Amniotic epithelial cell (primary cell): ENCODE measurements at regions not wholly inside any gene's neighbourhood (a gene's known extent, or its start where the extent isn't known, plus 50 kb on each side); places are given as distances from the start of the nearest gene placed in this dataset.
A peak's percentile ranks its signal among the peaks of the same experiment; 100 is the strongest.

Experiments used
- DNase-seq: peaks from one replicate; pipeline ENCODE4 v3.0.0-alpha.2; 2010; ENCODE audit warnings: low read depth

- no peak for DNase-seq
Measured at GRCh38 chr20:56801971-56802755, 173.1 kb downstream of the TFAP2C start.

- no peak for DNase-seq
Measured at GRCh38 chr20:56802805-56803204, 173.7 kb downstream of the TFAP2C start.

DNA sequence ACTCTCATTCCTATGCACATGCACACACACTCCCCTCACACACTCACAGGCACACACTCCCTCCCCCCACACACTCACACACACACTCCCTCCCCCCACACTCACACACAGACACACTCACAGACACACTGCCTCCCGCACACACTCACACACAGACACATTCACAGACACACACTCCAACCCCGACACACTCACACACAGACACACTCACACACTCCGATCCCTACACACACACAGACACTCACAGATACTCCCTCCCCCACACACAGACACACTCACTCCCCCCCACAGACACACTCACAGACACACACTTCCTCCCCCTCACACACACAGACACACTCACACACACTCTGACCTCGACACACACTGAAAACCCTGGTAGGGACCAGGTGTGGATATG, 176.2 kb downstream of the TFAP2C start:
- DNase-seq: no peak

DNA sequence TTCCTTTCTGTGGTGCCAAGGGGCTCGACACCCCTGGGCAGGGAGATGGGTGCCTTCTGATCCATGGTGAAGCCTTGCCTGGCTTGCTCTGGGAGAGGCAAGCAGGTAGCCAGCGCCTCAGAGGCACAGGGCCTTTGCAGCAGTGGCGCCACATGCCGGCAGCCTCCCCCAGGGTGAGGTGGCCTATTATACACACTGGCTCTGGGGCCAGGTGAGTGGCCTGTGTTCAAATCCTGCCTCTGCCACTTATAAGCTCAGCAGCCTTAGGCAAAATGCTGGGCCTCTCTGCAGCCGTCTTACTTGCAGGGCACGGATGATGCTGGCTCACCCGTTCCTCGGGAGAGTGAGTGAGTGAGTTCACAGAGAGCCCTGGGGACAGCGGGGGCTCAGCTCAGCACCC, 176.9 kb downstream of the TFAP2C start:
- no peak for DNase-seq

DNA sequence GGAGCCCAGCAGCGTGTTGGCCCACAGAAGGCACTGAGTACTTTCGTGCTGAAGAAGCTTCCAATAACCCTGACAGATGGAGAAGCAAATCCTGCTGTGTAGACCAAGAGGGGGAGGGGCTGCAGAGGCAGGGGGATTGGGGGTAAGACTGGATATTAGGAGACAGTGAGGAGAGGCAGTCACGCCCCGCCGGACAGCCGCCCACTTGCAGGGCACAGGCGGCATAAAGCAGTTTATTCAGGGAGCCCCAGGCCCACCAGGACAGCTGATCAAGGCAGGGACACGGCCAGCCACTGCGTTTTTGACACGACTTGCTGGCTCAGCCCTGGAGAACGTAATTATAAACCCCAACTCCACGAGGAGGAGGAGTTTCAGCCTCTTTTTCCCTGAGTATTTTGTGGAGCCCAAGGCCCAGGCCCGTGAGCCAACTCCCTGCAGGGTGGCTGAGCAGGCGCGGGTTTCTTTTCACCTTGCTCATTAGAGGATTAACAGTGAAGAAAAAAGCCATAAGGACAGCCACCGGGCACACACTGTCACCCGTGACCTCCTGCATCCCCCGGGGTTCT, 177.9 kb downstream of the TFAP2C start:
- no peak for DNase-seq

DNA sequence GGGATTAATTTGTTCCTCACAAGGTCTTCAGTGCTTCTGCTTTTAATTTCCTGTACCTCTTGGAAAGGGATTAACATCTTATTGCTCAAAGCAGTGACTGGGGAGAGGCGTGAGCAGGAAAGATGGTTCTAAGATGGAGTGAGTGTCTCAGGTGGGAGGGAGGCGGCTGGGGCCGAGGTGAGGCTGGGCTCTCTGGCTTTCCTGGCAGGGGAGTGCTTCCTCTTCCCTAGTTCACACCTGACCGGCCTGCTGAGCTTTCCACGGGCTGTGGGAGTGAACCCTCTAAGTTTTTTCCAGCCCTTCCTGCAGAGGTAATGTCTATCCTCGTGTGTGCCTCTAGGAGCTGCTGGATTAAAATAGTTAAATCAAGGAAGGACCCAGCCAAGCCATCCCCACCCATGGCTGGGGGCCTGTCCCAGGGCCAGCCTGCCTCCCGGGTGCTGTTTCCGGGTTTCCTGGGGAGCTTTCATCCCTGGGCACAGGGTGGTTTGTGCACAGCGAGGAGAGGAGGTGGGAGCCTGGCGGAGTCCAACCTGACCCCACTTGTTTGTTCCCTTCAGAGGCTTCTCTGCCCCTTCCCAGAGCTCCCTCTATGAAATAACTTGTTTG, 179.1 kb downstream of the TFAP2C start:
- no peak for DNase-seq

GRCh38 chr20:56808732-56809131, 179.6 kb downstream of the TFAP2C start:
- no peak for DNase-seq

GRCh38 chr20:56809668-56810067, 180.6 kb downstream of the TFAP2C start:
- no peak for DNase-seq

DNA sequence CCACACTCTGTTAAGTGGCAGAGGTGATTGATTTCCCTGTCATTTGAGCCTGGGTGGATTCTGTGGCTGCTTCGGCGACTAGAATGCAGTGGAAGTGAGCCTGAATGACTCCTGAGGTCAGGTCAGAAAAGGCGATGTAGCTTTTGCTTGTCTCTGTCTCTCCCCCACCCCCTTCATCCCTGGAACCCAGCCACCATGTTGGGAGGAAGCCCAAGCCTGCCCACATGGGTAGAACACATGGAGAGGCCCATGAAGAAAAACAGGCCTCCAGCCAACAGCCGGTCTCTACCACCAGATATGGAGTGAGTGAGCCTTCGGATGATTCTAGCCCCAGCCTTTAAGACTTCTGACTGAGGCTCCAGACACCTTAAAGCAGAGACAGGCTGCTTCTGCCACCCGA, 181.0 kb downstream of the TFAP2C start:
- no peak for DNase-seq

- DNase-seq: no peak
Measured at GRCh38 chr20:56815796-56816195, 186.7 kb downstream of the TFAP2C start.

DNA sequence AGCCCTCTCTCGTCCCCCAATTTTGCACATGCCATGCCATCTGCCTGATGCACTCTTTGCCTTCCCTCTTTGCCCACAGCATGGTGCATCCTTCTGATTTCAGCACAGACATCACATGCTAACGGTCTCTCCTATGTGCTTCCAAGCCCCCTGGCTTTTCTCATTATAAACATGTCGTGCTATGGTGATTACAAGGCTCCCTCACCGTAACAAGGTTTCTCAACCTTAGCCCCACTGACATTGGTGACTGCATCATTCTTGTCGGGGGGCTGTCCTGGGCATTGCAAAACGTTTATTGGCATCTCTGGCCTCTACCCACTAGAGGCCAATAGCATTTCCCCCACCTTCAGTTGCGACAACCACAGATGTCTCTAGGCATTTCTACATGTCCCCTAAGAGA, 187.2 kb downstream of the TFAP2C start:
- no peak for DNase-seq

GRCh38 chr20:56817780-56818675, 188.9 kb downstream of the TFAP2C start:
- no peak for DNase-seq

DNA sequence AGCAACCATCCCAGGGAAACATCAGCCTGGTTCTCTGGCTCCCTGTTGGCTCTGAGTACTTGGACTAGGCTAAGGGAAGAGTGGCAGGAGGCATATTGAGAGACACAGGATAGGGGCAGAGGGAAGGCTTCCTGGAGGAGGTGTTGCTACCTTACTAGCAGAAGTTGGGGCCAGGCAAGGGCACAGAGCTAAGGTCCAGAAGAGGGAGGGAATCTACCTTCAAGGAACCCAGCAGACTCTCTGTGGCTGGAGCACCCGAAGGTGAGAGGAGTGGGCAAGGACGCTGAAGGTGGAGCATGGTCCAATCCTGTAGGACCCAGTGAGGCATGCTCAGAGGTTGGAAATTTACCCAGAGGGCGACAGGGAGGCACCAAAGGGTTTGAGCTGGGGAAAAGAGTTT, 191.9 kb downstream of the TFAP2C start:
- DNase-seq: no peak

DNA sequence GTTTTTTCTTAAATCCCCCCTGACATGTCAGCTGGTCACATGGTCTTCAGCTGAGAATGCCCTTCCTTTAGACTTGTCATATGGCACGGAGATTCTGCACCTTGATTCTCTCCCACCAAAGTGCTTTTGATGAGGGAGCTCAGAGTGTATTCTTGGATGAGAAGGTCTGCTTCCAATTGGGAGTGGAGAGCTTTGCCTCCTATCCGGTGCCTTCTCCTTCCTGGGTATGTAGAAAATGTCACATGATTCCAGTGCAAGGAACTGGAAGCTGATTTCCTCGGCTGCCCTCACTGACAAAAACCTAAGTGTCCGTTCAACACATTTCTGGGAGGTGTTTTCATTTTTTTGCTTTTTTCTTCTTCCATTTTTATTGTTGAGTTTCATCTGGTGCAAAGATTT, 197.2 kb downstream of the TFAP2C start:
- DNase-seq: no peak

DNA sequence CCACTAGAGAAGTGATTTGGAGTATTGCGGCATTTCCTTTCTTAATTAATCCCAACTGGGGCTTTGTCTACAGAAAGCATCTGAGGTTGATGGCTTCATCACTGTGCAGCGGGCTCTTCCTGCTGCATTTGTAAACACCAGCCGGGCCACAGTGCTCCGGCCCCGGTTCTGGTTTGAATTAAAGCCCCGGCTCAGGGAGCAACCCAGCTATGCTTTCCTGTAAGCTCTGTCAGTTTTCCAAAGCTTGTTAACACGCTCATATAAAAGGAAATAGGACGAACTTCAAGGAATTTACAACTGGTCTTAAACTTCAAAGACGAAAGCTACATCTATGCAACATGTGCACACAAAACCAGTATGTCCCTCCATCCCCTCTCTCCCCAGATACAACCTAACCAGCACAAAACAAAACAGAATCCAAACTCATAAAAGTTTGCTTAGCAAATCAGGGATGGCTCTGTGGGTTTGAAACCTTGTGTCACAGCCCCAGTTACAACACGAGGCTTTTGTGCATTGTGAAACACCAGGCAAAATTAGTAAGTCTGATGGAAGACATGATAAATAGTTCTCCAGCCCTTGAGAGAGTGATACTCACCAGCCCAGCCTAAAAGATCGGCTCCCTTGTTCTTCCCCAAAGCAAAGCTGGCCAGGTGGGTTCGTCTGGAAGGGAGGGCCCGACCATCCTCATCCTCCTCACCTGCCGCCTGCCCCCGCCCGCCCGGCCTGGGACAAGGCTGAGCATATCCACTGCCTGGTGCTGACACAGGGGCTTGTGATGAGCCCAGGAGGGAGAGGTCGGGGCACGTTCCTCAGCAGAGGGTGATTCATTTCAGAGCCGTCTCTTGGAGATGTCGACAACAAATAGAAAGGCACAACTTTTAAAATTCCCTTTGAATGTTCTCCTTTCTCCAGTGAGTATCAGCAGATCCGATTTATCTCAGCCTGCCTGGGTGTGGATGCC, 197.9 kb downstream of the TFAP2C start:
- DNase-seq: peak; percentile 7

DNA sequence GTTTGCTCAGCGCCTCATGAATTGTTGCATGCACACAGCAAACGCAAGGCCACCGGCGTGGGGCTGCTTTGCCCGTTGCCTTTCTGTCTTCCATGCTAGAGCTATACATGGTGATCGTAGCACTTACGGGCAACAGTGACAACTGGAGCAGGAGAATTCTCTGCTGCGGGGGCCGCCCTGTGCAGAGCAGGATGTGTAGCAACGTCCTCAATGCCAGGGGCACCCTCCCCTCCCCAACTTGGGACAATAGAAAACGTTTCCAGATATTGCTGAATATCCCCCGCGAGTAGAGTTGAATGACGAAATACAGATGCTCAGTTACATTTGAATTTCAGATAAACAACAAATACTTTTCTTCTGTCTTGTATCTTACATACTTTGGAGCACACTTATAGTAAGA, 198.7 kb downstream of the TFAP2C start:
- no peak for DNase-seq

DNA sequence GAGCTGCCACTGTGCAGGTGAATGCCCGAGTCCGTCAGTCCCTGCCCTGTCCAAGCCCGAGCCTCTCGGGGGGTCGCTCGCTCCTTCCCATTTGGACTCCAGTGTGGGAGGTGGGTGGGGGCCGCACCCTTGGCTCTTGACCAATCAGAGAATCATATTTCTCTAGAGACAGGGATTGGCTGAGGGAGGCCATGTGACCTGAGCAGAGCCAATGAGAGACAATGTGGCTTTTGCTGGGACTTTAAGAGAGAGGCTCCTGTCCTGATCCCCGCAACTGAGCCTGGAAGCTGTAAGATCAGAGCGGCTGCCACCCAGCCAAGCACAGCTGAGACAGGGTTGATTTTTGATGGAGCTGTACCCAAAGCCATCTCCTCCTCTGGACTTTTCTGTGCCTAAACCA, 199.3 kb downstream of the TFAP2C start:
- DNase-seq: no peak

DNA sequence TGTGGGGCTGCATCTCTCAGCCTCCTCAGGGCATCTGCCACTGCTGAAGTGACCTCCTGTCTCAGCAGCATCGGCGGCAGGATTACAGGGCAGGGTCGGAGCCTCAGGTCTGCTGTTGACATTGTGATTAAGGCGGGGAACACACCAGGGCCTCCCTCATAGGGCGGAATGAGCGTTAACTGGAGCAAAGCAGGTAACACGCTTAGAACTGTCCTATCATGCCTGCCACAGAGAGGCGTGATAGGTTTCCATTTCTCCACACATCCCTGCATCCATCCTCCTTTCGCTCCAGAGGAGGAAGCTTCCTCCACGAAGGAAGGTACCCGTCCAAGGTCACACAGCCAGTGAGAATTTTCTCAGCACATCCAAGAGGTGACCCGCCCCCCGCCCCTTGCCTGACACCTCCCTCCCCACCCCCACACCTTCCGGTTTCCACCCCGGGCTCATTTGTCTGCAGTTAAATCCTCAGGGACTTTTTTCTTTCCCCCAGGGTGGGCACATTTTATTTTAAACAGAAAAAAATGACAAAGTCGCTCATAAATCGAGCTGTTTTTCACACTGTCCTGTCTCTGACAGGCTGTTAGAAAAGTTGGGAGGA, 200.8 kb downstream of the TFAP2C start:
- DNase-seq: no peak

GRCh38 chr20:56831795-56832194, 202.7 kb downstream of the TFAP2C start:
- no peak for DNase-seq

GRCh38 chr20:56833427-56833826, 204.3 kb downstream of the TFAP2C start:
- DNase-seq: no peak
